HL-60 (cell line): ENCODE measurements at regions not wholly inside any gene's neighbourhood (a gene's known extent, or its start where the extent isn't known, plus 50 kb on each side); places are given as distances from the start of the nearest gene placed in this dataset.

Experiments
- DNase-seq, 2 experiments: peaks; one replicate each; pipeline ENCODE4 v3.0.0-alpha.2; 2010 to 2020; ENCODE audit warnings: low read depth in 1 of 2, low spot score in 1 of 2
- H3K27ac ChIP-seq: fragments of 250-450 bp; sonication (Bioruptor Pico); replicated peaks from 2 replicates; pipeline ENCODE4 v1.5.1; 2020; ENCODE audit warnings: mild to moderate bottlenecking, moderate library complexity
- H3K27me3 ChIP-seq: fragments of 250-450 bp; sonication (Bioruptor Pico); 2 replicates; pipeline ENCODE4 v1.5.1; 2021; ENCODE audit warnings: mild to moderate bottlenecking, moderate library complexity; ENCODE audit not compliant: insufficient read depth, poor library complexity, severe bottlenecking
- H3K4me3 ChIP-seq: replicated peaks from 2 replicates; pipeline ENCODE4 v1.5.1; 2011; ENCODE audit warnings: mild to moderate bottlenecking, control low read depth, low read length; ENCODE audit not compliant: insufficient read depth
- GABPA ChIP-seq: IDR thresholded peaks from 2 replicates; pipeline ENCODE4 v1.6.1; 2012; ENCODE audit warnings: low read depth
- POLR2AphosphoS5 ChIP-seq: IDR thresholded peaks from 2 replicates; pipeline ENCODE4 v1.6.1; 2012; ENCODE audit warnings: low read depth
- SPI1 ChIP-seq: IDR thresholded peaks from 2 replicates; pipeline ENCODE4 v1.6.1; 2012; ENCODE audit warnings: low read depth, mild to moderate bottlenecking, borderline replicate concordance
- TF ChIP-seq, protein P1 (sequence below): IDR thresholded peaks from 2 replicates; pipeline ENCODE4 v1.6.1; 2012; ENCODE audit warnings: low read depth; ENCODE audit not compliant: insufficient replicate concordance
- TF ChIP-seq, protein P2 (sequence below): IDR thresholded peaks from one replicate; pipeline ENCODE4 v1.5.1; 2011; ENCODE audit warnings: low read length, control low read depth, inconsistent platforms; ENCODE audit not compliant: insufficient read depth

DNA sequence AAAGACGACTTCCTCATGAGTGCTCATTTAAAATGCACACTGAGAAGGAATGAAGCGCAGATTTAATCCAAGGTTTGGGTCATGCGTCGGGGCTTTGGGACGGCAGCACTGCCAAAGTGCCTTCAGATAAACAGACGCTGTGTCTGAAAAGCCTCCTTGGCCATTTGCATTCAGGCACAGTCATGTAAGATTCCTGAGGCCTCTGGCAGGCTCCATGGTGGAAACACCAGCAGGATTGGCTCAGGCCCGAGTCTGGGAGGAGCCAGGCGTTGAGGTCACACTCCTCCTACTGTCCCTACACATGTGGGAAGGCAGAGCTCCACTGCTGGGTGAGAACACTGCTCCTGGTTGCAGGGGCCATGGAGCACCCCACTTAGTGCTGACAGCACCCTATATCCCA lies 113.3 kb upstream of the KL start:
- TF ChIP-seq, protein P1, sequence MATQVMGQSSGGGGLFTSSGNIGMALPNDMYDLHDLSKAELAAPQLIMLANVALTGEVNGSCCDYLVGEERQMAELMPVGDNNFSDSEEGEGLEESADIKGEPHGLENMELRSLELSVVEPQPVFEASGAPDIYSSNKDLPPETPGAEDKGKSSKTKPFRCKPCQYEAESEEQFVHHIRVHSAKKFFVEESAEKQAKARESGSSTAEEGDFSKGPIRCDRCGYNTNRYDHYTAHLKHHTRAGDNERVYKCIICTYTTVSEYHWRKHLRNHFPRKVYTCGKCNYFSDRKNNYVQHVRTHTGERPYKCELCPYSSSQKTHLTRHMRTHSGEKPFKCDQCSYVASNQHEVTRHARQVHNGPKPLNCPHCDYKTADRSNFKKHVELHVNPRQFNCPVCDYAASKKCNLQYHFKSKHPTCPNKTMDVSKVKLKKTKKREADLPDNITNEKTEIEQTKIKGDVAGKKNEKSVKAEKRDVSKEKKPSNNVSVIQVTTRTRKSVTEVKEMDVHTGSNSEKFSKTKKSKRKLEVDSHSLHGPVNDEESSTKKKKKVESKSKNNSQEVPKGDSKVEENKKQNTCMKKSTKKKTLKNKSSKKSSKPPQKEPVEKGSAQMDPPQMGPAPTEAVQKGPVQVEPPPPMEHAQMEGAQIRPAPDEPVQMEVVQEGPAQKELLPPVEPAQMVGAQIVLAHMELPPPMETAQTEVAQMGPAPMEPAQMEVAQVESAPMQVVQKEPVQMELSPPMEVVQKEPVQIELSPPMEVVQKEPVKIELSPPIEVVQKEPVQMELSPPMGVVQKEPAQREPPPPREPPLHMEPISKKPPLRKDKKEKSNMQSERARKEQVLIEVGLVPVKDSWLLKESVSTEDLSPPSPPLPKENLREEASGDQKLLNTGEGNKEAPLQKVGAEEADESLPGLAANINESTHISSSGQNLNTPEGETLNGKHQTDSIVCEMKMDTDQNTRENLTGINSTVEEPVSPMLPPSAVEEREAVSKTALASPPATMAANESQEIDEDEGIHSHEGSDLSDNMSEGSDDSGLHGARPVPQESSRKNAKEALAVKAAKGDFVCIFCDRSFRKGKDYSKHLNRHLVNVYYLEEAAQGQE = no peak
- TF ChIP-seq, protein P2, sequence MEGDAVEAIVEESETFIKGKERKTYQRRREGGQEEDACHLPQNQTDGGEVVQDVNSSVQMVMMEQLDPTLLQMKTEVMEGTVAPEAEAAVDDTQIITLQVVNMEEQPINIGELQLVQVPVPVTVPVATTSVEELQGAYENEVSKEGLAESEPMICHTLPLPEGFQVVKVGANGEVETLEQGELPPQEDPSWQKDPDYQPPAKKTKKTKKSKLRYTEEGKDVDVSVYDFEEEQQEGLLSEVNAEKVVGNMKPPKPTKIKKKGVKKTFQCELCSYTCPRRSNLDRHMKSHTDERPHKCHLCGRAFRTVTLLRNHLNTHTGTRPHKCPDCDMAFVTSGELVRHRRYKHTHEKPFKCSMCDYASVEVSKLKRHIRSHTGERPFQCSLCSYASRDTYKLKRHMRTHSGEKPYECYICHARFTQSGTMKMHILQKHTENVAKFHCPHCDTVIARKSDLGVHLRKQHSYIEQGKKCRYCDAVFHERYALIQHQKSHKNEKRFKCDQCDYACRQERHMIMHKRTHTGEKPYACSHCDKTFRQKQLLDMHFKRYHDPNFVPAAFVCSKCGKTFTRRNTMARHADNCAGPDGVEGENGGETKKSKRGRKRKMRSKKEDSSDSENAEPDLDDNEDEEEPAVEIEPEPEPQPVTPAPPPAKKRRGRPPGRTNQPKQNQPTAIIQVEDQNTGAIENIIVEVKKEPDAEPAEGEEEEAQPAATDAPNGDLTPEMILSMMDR = no peak
- no peak for TF ChIP-seq SPI1
- TF ChIP-seq POLR2AphosphoS5 = no peak
- TF ChIP-seq GABPA = no peak
- no peaks in the 10 kb centered on the region for H3K27me3 ChIP-seq
- no peak overlapping the region for H3K27ac ChIP-seq
- no peak for DNase-seq
- H3K4me3 ChIP-seq = no peak overlapping the region

DNA sequence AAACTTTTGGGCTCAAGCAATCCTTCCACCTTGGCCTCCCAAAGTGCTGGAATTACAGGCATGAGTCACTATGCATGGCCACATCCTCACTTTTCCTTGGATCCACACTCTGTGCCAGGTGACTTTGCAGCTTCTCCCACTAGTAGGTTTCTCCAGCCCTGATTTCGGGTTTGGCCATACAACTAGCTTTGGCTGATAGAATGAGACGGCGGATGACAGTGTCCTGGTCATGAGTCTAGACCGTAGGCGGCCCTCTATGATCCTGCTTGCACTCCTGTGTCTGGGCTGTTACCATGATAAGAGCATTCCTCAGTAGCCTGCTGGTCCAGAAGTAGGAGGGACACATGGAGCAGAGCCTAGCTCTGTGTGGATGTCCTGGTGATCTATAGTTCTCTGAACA lies 112.5 kb upstream of the KL start:
- TF ChIP-seq POLR2AphosphoS5 = no peak
- TF ChIP-seq, protein P1 = no peak
- TF ChIP-seq, protein P2 = no peak
- no peak for TF ChIP-seq SPI1
- TF ChIP-seq GABPA = no peak
- H3K4me3 ChIP-seq = no peak overlapping the region
- H3K27me3 ChIP-seq = no peaks in the 10 kb centered on the region
- no peak for DNase-seq
- no peak overlapping the region for H3K27ac ChIP-seq

DNA sequence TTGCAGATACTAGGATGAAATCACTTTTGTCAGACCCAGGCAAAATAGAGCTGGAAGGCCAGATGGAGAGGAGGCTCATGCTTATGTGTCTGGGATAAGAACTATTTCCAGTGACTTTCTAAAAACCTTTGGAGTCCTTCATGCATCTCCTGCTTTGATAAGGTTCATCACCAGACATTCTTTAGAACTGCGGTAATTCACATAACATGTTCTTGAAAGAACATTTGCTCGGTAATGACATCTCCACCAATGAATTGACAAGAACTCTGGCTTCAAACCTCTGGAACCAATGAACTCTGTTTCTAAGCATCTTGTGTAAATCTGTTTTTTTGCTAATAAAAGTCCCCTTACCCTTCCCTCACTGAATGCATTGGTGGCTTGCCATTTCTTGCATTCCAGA lies 112.0 kb upstream of the KL start:
- no peaks in the 10 kb centered on the region for H3K27me3 ChIP-seq
- DNase-seq = no peak
- H3K27ac ChIP-seq = no peak overlapping the region
- TF ChIP-seq SPI1 (no peak), GABPA (no peak), POLR2AphosphoS5 (no peak)
- TF ChIP-seq, protein P1 = no peak
- TF ChIP-seq, protein P2 = no peak
- H3K4me3 ChIP-seq = no peak overlapping the region
